Heart right ventricle (tissue), 16 donors: ENCODE measurements at regions not wholly inside any gene's neighbourhood (a gene's known extent, or its start where the extent isn't known, plus 50 kb on each side); places are given as distances from the start of the nearest gene placed in this dataset.

ENCODE experiments used
- ATAC-seq, 8 donors: fragments of 200-7000 bp; cut with Tn5 transposase; one replicate each; pipeline ENCODE4 v1.9.1; 2020; ENCODE audit warnings: mild to moderate bottlenecking in 8 of 8, moderate library complexity in 8 of 8, moderate number of reproducible peaks in 1 of 8
- DNase-seq, 2 donors: peaks; one replicate each; pipeline ENCODE4 v3.0.0-alpha.2; 2020
- H3K27ac ChIP-seq, 10 donors: fragments of 200-600 bp; sonication (generic) in 2 of 10; one replicate each; pipeline versions ENCODE4 v1.5.0 to v1.8.0; 2020 to 2022; ENCODE audit warnings: mild to moderate bottlenecking in 3 of 10
- H3K27me3 ChIP-seq, 7 donors: fragments of 200-600 bp; one replicate each; pipeline ENCODE4 v1.8.0; 2021 to 2022; ENCODE audit warnings: mild to moderate bottlenecking in 2 of 7
- H3K36me3 ChIP-seq, 9 donors: fragments of 200-600 bp; sonication (generic) in 1 of 9; one replicate each; pipeline versions ENCODE4 v1.5.0 to v1.8.0; 2020 to 2022; ENCODE audit warnings: mild to moderate bottlenecking in 2 of 9
- H3K4me1 ChIP-seq, 9 donors: fragments of 200-600 bp; sonication (generic) in 1 of 9; one replicate each; pipeline versions ENCODE4 v1.5.0 to v1.8.0; 2020 to 2022; ENCODE audit warnings: mild to moderate bottlenecking in 4 of 9
- H3K4me3 ChIP-seq, 10 donors: fragments of 200-600 bp; sonication (generic) in 2 of 10; one replicate each; pipeline versions ENCODE4 v1.5.0 to v1.8.0; 2020 to 2022; ENCODE audit warnings: mild to moderate bottlenecking in 7 of 10, moderate library complexity in 2 of 10
- H3K9me3 ChIP-seq, 11 donors: fragments of 200-600 bp in 10 of 11; sonication (generic) in 2 of 11; one replicate each; pipeline versions ENCODE4 v1.5.0 to v1.8.0; 2013 to 2022; ENCODE audit warnings: mild to moderate bottlenecking in 2 of 11, control low read depth in 1 of 11, moderate library complexity in 1 of 11
- WGBS, 2 donors: extraction: QIAGEN DNeasy Blood & Tissue Kit; methylation state at CpG; one replicate each; pipeline ENCODE4 v1.1.7; 2013; ENCODE audit warnings: inconsistent platforms in 1 of 2; 5-methylcytosine and 5-hydroxymethylcytosine counted together
- intact Hi-C, 10 donors: fragments of 100-400 bp; cut with DNase I; formaldehyde crosslinking; loops; one replicate each; pipeline versions ENCODE4 v1.11.1 to v1.14.2; 2022
- TF ChIP-seq, protein P1 (sequence below), 9 donors: fragments of 200-600 bp; sonication (generic) in 2 of 9; IDR thresholded peaks; one replicate each; pipeline versions ENCODE4 v1.5.0 to v1.8.0; 2021 to 2022; ENCODE audit warnings: antibody characterized with exemption in 9 of 9, mild to moderate bottlenecking in 5 of 9, moderate library complexity in 1 of 9
- donor health status: Arrhythmogenic right ventricular cardiomyopathy.
- donor health status: ischemic (EF 13 %, LVEDD 7.1; RV severe dilation, severe dysfunction).
- donor health status: healthy with polysubstance abuse.
- donor health status: DM: no; HTN: yes; CAD: no.
- donor health status: DM: no; HTN: no; CAD: no.
- donor health status: ischemic (EF 25% LVEDD 6.9; RV normal size, moderate dysfunction).
- donor health status: ischemic (EF 25% LVEDD 5.7; RV mildly dilated, moderate dysfunction).
- donor health status: healthy.
- donor health status: DM: yes; HTN: yes; CAD: no.
- donor health status: Ischemic cardiomyopathy.
- donor health status: ischemic (EF 35%, LVEDD 5.7; RV mildly dilated, moderate dysfunction).
- donor health status: nonischemic (EF 11% LVEDD 7.7; RV severe dilation, severe dysfunction).
- donor health status: DM: yes; HTN: yes; CAD: no.
- donor health status: PGD.
- donor health status: ischemic (EF 29% LVEDD 5.4; RV normal size, mild dysfunction).
- donor health status: nonischemic (EF 23%, LVEDD 6.1; RV moderate dilation, normal function).

GRCh38 chr6:21780679-21781078, 187.1 kb downstream of the SOX4 start:
- TF ChIP-seq, protein P1, sequence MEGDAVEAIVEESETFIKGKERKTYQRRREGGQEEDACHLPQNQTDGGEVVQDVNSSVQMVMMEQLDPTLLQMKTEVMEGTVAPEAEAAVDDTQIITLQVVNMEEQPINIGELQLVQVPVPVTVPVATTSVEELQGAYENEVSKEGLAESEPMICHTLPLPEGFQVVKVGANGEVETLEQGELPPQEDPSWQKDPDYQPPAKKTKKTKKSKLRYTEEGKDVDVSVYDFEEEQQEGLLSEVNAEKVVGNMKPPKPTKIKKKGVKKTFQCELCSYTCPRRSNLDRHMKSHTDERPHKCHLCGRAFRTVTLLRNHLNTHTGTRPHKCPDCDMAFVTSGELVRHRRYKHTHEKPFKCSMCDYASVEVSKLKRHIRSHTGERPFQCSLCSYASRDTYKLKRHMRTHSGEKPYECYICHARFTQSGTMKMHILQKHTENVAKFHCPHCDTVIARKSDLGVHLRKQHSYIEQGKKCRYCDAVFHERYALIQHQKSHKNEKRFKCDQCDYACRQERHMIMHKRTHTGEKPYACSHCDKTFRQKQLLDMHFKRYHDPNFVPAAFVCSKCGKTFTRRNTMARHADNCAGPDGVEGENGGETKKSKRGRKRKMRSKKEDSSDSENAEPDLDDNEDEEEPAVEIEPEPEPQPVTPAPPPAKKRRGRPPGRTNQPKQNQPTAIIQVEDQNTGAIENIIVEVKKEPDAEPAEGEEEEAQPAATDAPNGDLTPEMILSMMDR (IDR thresholded peaks at IDR 0.05) = no peak
- ATAC-seq (no peak), DNase-seq (no peak)
- no peak overlapping the region for H3K4me3 ChIP-seq
- H3K36me3 ChIP-seq = no peaks in the 10 kb centered on the region
- H3K9me3 ChIP-seq = no peaks in the 10 kb centered on the region
- WGBS, 2 donors = 86 to 88% methylated on average over 5 of the region's 5 CpGs
- H3K27ac ChIP-seq = no peak overlapping the region
- intact Hi-C loops = no loop called here
- H3K4me1 ChIP-seq = no peaks in the 10 kb centered on the region
- no peaks in the 10 kb centered on the region for H3K27me3 ChIP-seq

DNA sequence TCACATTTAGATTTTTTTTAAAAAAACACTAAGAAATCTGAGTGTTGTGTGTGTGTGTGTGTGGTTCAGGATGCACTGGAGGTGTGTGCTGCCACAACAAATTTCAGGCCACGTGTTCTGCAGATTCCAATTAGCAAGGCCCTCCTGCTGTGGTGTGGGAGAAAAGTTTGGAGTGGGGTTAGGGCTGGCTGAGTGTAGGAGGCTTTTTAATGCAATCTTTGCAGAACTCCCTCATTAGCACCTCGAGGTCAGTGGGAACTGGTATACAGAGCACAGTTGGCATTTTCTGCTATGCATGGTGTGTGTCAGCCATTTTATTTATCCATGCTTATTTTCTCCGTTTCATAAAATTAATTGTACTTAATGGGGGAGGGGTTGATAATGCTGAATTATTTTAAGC, 187.6 kb downstream of the SOX4 start:
- WGBS, 2 donors = 76 to 80% methylated on average over 3 of the region's 3 CpGs
- no peaks in the 10 kb centered on the region for H3K27me3 ChIP-seq
- no peaks in the 10 kb centered on the region for H3K4me1 ChIP-seq

DNA sequence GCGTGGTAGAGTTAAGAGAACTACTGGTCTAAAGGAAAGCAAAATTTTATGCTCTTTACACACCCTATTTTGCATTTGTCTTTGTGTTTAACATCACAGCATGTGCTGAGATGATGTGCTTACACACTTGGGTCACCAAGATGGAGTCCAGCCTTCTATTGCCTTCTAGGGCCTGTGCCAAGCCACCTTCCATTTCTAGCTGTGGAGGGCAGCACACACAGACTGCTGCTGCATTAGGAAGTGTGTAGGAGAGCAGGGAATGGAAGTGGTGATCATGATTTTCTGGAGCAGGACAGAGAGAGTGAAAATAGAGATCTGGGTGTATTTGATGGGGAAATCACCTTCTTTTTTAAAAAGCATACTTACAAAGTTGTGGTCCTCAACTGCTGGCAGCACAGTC, 191.6 kb downstream of the SOX4 start:
- H3K9me3 ChIP-seq = no peaks in the 10 kb centered on the region
- no peak for DNase-seq
- H3K4me3 ChIP-seq = no peak overlapping the region
- ATAC-seq = no peak
- H3K36me3 ChIP-seq = no peaks in the 10 kb centered on the region
- 98 to 100% methylated on average over 1 of the region's 1 CpG for WGBS, 2 donors
- intact Hi-C loops = no loop called here
- H3K27ac ChIP-seq = no peak overlapping the region
- no peaks in the 10 kb centered on the region for H3K4me1 ChIP-seq
- TF ChIP-seq, protein P1 (IDR thresholded peaks at IDR 0.05) = no peak
- no peaks in the 10 kb centered on the region for H3K27me3 ChIP-seq

More for the DNA sequence above, 187.6 kb downstream of the SOX4 start:
- ATAC-seq (no peak), DNase-seq (no peak)
- H3K9me3 ChIP-seq = no peaks in the 10 kb centered on the region
- TF ChIP-seq, protein P1 (IDR thresholded peaks at IDR 0.05) = no peak
- H3K36me3 ChIP-seq = no peaks in the 10 kb centered on the region
- H3K27ac ChIP-seq = no peak overlapping the region
- intact Hi-C loops = no loop called here
- no peak overlapping the region for H3K4me3 ChIP-seq

DNA sequence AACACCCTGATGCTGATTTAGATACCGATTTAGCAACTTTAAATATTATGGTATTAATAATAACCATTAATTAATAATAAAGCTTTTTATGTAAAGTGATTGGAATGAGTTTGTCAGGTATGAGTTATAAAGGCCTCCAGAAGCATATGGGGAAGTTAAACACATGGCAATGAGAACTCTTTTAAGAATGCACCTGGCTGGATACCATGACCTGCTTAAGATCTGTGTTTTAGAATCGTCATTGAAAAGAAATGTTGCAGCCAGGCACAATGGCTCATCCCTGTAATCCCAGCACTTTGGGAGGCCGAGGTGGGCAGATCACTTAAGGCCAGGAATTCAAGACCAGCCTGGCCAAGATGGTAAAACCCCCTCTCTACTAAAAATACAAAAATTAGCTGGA, 197.5 kb downstream of the SOX4 start:
- no peak overlapping the region for H3K27ac ChIP-seq
- no peaks in the 10 kb centered on the region for H3K36me3 ChIP-seq
- WGBS, 2 donors = 93 to 94% methylated on average over 3 of the region's 3 CpGs
- ATAC-seq (no peak), DNase-seq (no peak)
- no peaks in the 10 kb centered on the region for H3K9me3 ChIP-seq
- intact Hi-C loops = no loop called here
- H3K4me3 ChIP-seq = no peak overlapping the region
- H3K27me3 ChIP-seq = no peaks in the 10 kb centered on the region
- TF ChIP-seq, protein P1 (IDR thresholded peaks at IDR 0.05) = no peak
- H3K4me1 ChIP-seq = no peaks in the 10 kb centered on the region

DNA sequence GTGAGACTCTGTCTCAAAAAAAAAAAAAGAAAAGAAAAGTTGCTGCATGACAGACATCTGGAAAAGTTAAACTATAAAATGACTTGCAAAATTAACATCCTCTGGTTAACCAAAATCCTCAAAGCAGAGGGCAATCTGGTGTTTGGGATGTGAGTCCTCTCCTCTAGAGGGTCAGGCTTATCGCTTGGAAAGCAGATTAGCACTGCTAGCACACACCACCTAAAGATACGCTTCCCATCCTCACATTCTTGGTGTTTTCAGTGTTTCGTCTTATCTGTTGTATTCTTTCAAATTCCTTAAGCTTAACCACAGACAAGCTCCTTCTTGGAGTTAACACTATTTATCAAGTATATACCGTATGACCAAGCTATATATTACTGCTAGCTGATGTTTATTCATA, 198.0 kb downstream of the SOX4 start:
- Histone ChIP-seq H3K36me3 (no peaks in the 10 kb centered on the region), H3K4me3 (no peak overlapping the region), H3K27ac (no peak overlapping the region), H3K4me1 (no peaks in the 10 kb centered on the region), H3K27me3 (no peaks in the 10 kb centered on the region), H3K9me3 (no peaks in the 10 kb centered on the region)
- no peak for DNase-seq
- TF ChIP-seq, protein P1 (IDR thresholded peaks at IDR 0.05) = no peak
- intact Hi-C loops = no loop called here
- ATAC-seq = no peak
- 80 to 84% methylated on average over 4 of the region's 4 CpGs for WGBS, 2 donors
